GM12865 (cell line): ENCODE measurements at regions not wholly inside any gene's neighbourhood (a gene's known extent, or its start where the extent isn't known, plus 50 kb on each side); places are given as distances from the start of the nearest gene placed in this dataset.

ENCODE experiments used
- DNase-seq: peaks from one replicate; pipeline ENCODE4 v3.0.0; 2010; ENCODE audit warnings: low read depth
- H3K4me3 ChIP-seq: 2 replicates; pipeline ENCODE4 v1.5.1; 2011; ENCODE audit warnings: mild to moderate bottlenecking, low read depth, low read length, control low read depth
- TF ChIP-seq, protein P1 (sequence below): IDR thresholded peaks from 2 replicates; pipeline ENCODE4 v1.5.1; 2011; ENCODE audit warnings: low read length, control low read depth, low read depth, inconsistent platforms; ENCODE audit not compliant: insufficient read depth; ENCODE audit errors: missing control alignments

DNA sequence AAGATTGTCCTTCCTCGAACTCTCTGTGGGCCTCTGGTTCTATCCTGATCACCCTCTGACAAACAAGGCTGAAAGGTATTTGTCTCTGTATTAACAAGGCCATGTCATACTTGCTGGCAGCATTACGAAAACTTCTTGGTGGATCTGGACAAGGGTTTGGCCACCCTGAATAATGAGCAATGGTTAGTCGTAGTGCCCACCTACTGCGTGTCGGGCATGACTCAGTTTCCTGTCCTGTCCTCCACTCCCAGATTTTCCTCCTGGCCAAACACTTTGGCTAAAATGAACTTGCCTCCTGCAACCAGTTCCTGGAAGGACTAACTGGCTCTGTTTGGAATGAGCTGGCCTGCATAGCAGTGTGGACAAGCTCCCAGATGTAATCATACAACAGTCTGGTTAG is 198.5 kb upstream of the SMIM21 start:
- no peak for DNase-seq

DNA sequence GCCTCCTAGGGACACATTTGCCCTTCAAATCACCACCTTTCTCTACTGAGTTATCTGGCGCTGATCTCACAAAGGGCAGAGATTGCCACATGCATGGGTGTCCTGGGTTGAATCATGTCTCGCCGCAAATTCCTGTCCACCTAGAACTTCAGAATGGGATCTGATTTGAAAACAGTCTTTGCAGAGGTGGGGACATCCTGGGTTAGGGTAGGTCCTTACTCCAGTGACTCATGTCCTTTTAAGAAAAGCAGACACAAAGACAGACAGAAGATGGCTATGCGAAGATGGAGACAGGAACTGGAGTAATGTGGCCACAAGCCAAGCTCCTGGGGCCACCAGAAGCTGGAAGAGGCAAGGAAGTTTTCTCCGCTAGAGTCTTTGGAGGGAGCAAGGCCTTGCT is 197.4 kb upstream of the SMIM21 start:
- no peak overlapping the region for H3K4me3 ChIP-seq
- DNase-seq = no peak
- TF ChIP-seq, protein P1, sequence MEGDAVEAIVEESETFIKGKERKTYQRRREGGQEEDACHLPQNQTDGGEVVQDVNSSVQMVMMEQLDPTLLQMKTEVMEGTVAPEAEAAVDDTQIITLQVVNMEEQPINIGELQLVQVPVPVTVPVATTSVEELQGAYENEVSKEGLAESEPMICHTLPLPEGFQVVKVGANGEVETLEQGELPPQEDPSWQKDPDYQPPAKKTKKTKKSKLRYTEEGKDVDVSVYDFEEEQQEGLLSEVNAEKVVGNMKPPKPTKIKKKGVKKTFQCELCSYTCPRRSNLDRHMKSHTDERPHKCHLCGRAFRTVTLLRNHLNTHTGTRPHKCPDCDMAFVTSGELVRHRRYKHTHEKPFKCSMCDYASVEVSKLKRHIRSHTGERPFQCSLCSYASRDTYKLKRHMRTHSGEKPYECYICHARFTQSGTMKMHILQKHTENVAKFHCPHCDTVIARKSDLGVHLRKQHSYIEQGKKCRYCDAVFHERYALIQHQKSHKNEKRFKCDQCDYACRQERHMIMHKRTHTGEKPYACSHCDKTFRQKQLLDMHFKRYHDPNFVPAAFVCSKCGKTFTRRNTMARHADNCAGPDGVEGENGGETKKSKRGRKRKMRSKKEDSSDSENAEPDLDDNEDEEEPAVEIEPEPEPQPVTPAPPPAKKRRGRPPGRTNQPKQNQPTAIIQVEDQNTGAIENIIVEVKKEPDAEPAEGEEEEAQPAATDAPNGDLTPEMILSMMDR = no peak

More for the DNA sequence above, 198.5 kb upstream of the SMIM21 start:
- no peak overlapping the region for H3K4me3 ChIP-seq
- TF ChIP-seq, protein P1 = no peak

DNA sequence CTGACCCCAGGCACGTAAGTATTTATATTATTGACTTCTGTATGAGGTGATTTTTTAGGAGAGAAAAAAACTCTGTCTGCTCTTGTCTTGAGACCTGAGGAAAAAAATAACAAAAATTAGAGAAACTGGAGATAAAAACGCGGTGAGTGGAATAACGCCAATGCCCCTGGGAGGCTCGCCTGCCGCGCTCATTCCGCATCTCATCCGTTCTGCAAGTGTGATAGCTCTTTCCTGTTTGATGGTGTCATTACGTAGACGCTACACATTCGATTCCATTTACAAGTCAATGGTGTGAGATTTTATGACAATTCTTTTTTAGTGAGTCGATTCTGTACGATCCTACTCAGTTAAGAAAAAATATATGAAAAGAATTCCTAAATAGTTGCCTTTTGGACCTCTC is 194.3 kb upstream of the SMIM21 start:
- DNase-seq = no peak
- TF ChIP-seq, protein P1 = no peak
- no peak overlapping the region for H3K4me3 ChIP-seq

DNA sequence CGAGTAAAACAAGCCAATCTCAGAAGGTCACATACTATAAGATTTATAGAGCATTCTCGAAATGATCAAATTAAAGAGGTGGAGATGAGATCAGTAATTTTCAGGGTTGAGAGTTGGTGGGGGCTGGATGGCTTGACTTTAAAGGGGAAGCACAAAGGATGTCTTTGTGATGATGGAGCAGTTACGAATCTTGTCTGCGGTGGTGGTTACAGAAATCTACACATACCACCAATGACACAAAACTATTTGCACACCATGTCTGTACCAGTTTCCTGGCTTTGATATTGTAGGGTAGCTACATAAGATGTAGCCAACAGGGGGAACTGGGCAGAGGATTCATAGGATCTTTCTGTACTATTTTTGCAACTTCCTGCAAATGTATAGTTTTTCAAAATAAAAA is 190.6 kb upstream of the SMIM21 start:
- no peak overlapping the region for H3K4me3 ChIP-seq
- TF ChIP-seq, protein P1 = no peak
- no peak for DNase-seq

DNA sequence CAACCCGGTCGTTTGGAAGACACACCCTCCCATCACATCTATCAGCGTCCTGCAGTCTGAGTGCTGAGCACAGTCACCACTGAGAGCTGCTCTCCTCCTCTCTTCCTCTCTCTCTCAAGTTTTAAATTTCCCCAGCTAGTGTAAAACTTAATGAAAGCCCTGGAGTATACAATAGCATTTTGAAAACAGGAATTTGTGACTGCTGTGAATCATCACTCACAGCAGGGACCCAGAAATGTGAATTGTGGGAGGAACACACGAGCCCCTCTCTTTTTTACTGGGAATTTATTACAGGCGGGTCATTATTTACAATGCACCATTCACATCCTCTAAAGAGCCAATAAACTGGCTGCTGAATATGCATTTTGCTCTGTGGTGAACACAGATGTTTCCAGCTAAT is 185.0 kb upstream of the SMIM21 start:
- TF ChIP-seq, protein P1 = no peak
- H3K4me3 ChIP-seq = no peak overlapping the region
- DNase-seq = no peak

DNA sequence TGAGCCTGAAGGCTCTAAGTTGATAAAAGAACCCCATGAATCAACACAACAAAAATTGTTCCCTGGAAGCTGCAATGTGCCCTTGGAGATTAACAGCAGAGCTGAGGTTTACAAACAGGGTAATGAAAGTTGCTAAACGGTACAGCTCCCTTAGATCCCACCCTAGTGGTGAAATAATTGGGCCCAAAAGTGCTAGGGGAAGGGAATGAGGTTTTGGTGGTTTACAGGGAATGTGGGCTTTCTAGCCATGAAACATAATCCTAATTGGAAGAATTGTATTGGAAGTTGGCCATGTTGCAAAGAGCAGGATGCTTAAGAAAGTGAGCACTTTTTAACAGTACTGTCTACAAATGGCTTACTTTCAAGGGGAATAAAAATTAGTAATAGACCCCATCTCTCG is 180.2 kb upstream of the SMIM21 start:
- H3K4me3 ChIP-seq = no peak overlapping the region
- no peak for DNase-seq

DNA sequence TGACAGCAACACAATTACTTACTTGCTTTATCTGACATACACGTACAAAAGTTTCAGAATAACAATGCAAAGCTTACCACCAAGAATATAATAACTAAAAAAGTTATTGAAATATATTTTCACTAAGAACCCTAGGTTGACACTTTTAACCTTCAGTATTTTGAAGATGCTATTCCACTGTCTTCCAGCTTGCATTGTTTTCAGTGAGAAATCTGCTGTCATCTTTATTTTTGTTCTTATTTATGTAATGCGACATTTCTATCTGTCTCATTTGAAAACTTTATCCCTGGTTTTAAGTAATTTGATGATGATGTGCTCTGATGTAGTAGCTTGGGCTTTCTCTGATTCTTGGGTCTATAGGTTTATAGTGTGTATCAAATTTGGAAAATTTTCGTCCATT is 165.0 kb upstream of the SMIM21 start:
- no peak overlapping the region for H3K4me3 ChIP-seq
- no peak for DNase-seq
- TF ChIP-seq, protein P1 = no peak

More for the DNA sequence above, 180.2 kb upstream of the SMIM21 start:
- TF ChIP-seq, protein P1 = no peak
